ENCODE measurements at regions not wholly inside any gene's neighbourhood (a gene's known extent, or its start where the extent isn't known, plus 50 kb on each side); places are given as distances from the start of the nearest gene placed in this dataset.

GRCh38 chr4:29405116-29405515 lies 1315.1 kb upstream of the PCDH7 start:
- DNase-seq, result no peak

- no peak for DNase-seq
Observed at GRCh38 chr4:29415771-29416170, 1304.4 kb upstream of the PCDH7 start.

GRCh38 chr4:29423836-29424721 lies 1296.1 kb upstream of the PCDH7 start:
- no peak for DNase-seq

- no peak for DNase-seq
Observed at GRCh38 chr4:29453303-29453820, 1266.8 kb upstream of the PCDH7 start.

GRCh38 chr4:29459926-29460325 lies 1260.2 kb upstream of the PCDH7 start:
- DNase-seq, result no peak

- DNase-seq, result no peak
Observed at GRCh38 chr4:29467044-29467717, 1253.0 kb upstream of the PCDH7 start.

All from activated naive CD4-positive, alpha-beta T cell treated with Interleukin-2 at 50 U/mL for 16 hours (primary cell).